Endothelial cell of umbilical vein (primary cell): ENCODE measurements at regions not wholly inside any gene's neighbourhood (a gene's known extent, or its start where the extent isn't known, plus 50 kb on each side); places are given as distances from the start of the nearest gene placed in this dataset.

ENCODE experiments used
- EZH2 ChIP-seq: IDR thresholded peaks from 2 replicates; pipeline ENCODE4 v1.6.1; 2012; ENCODE audit warnings: borderline replicate concordance, low read depth, mild to moderate bottlenecking, moderate library complexity, low read length, inconsistent platforms; ENCODE audit not compliant: severe bottlenecking
- FOS ChIP-seq: IDR thresholded peaks from 2 replicates; pipeline ENCODE4 v1.6.1; 2011; ENCODE audit warnings: mild to moderate bottlenecking, low read length, moderate library complexity, borderline replicate concordance; ENCODE audit not compliant: insufficient read depth
- GATA2 ChIP-seq: IDR thresholded peaks from 2 replicates; pipeline ENCODE4 v1.7.0; 2011; ENCODE audit warnings: low read depth, mild to moderate bottlenecking, moderate library complexity, mixed read lengths, low read length; ENCODE audit not compliant: insufficient read length, insufficient read depth
- JUN ChIP-seq: IDR thresholded peaks from 2 replicates; pipeline ENCODE4 v1.6.1; 2011; ENCODE audit warnings: borderline replicate concordance, low read depth; ENCODE audit not compliant: insufficient read length, insufficient read depth
- MYC ChIP-seq: IDR thresholded peaks from one replicate; pipeline ENCODE4 v1.6.1; 2011; ENCODE audit warnings: mild to moderate bottlenecking, low read depth, low read length
- POLR2A ChIP-seq: IDR thresholded peaks from 2 replicates; pipeline ENCODE4 v1.6.1; 2012; ENCODE audit warnings: low read depth, mild to moderate bottlenecking, control low read depth, low read length
- POLR2AphosphoS5 ChIP-seq: IDR thresholded peaks from 2 replicates; pipeline ENCODE4 v1.6.1; 2012; ENCODE audit warnings: low read depth, mild to moderate bottlenecking, control low read depth, low read length, moderate library complexity; ENCODE audit not compliant: insufficient read depth
- TF ChIP-seq, protein P1 (sequence below): IDR thresholded peaks from 2 replicates; pipeline ENCODE4 v1.6.1; 2011; ENCODE audit not compliant: insufficient read depth, insufficient read length
- TF ChIP-seq, protein P2 (sequence below), 2 donors: IDR thresholded peaks; 1 replicate in 1 of 2; 2 replicates in 1 of 2; pipeline ENCODE4 v1.5.1; 2011; ENCODE audit warnings: low read length in 2 of 2, mild to moderate bottlenecking in 2 of 2, moderate library complexity in 2 of 2, control low read depth in 1 of 2, inconsistent platforms in 1 of 2, low read depth in 1 of 2; ENCODE audit not compliant: insufficient read depth in 1 of 2; ENCODE audit errors: extremely low read depth in 1 of 2

DNA sequence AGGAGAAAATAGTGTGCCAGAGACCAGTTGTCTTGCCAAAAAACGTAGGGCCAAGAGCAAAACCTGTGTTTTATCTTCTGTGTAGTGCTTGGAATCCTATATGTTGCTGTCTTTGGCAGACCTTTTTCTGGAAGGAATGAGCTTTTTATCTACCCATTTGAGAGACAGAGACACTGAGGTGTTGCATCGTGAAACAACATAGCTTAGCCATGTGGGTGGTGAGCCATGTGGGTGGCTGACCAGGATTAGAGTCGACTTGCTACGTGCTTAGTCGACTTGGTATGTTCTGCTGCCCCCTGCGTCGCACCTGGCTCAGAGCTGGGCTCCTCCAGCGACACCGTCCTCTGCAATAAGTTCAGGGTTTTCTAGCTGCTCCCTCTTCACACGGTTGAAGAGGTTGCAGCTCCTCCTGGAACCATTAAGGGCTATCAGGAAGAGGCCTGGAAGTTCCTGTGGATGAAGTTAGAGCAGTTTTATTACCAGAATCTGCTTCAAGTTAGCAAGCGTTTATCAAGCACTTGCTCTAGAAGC, 175.8 kb downstream of the SH2D4B start:
- TF ChIP-seq, protein P1, sequence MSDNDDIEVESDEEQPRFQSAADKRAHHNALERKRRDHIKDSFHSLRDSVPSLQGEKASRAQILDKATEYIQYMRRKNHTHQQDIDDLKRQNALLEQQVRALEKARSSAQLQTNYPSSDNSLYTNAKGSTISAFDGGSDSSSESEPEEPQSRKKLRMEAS, result no peak
- TF ChIP-seq POLR2A, result no peak
- TF ChIP-seq, protein P2, sequence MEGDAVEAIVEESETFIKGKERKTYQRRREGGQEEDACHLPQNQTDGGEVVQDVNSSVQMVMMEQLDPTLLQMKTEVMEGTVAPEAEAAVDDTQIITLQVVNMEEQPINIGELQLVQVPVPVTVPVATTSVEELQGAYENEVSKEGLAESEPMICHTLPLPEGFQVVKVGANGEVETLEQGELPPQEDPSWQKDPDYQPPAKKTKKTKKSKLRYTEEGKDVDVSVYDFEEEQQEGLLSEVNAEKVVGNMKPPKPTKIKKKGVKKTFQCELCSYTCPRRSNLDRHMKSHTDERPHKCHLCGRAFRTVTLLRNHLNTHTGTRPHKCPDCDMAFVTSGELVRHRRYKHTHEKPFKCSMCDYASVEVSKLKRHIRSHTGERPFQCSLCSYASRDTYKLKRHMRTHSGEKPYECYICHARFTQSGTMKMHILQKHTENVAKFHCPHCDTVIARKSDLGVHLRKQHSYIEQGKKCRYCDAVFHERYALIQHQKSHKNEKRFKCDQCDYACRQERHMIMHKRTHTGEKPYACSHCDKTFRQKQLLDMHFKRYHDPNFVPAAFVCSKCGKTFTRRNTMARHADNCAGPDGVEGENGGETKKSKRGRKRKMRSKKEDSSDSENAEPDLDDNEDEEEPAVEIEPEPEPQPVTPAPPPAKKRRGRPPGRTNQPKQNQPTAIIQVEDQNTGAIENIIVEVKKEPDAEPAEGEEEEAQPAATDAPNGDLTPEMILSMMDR (IDR thresholded peaks at IDR 0.05; ENCODE audit: extremely low read depth in 1 of 2, insufficient read depth in 1 of 2, low read depth in 1 of 2, low read length in 2 of 2), result no peak
- no peak for TF ChIP-seq POLR2AphosphoS5
- no peak for TF ChIP-seq EZH2
- TF ChIP-seq JUN, result no peak
- no peak for TF ChIP-seq GATA2
- TF ChIP-seq MYC, result no peak
- no peak for TF ChIP-seq FOS
